ENCODE measurements at regions not wholly inside any gene's neighbourhood (a gene's known extent, or its start where the extent isn't known, plus 50 kb on each side); places are given as distances from the start of the nearest gene placed in this dataset.

DNA sequence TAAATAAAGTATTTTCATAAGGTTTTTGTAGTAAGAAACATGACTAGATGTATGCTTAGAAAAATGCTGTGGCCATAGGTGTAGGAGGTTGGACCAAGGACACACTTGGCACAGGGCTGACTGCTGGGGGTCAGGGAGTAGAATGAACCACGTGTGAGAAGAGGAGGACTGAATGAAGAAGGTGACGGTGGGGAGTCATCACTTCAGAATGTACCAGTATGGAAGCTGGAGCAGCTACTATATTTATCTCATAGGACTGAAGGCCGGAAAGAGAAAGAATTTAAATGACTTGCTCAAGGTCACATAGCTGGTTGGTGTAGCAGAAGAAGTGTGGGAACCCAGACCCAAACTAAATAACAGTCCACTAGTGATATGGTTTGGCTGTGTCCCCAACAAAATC, 79.8 kb upstream of the HAO2 start:
- TF ChIP-seq, protein P1, sequence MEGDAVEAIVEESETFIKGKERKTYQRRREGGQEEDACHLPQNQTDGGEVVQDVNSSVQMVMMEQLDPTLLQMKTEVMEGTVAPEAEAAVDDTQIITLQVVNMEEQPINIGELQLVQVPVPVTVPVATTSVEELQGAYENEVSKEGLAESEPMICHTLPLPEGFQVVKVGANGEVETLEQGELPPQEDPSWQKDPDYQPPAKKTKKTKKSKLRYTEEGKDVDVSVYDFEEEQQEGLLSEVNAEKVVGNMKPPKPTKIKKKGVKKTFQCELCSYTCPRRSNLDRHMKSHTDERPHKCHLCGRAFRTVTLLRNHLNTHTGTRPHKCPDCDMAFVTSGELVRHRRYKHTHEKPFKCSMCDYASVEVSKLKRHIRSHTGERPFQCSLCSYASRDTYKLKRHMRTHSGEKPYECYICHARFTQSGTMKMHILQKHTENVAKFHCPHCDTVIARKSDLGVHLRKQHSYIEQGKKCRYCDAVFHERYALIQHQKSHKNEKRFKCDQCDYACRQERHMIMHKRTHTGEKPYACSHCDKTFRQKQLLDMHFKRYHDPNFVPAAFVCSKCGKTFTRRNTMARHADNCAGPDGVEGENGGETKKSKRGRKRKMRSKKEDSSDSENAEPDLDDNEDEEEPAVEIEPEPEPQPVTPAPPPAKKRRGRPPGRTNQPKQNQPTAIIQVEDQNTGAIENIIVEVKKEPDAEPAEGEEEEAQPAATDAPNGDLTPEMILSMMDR (conservative IDR thresholded peaks at IDR 0.05; ENCODE audit: low read length) = no peak
- TF ChIP-seq EZH2phosphoT487 (IDR thresholded peaks at IDR 0.05; ENCODE audit: borderline replicate concordance) = no peak

Measured in Loucy (cell line).